ENCODE measurements at regions not wholly inside any gene's neighbourhood (a gene's known extent, or its start where the extent isn't known, plus 50 kb on each side); places are given as distances from the start of the nearest gene placed in this dataset.

DNA sequence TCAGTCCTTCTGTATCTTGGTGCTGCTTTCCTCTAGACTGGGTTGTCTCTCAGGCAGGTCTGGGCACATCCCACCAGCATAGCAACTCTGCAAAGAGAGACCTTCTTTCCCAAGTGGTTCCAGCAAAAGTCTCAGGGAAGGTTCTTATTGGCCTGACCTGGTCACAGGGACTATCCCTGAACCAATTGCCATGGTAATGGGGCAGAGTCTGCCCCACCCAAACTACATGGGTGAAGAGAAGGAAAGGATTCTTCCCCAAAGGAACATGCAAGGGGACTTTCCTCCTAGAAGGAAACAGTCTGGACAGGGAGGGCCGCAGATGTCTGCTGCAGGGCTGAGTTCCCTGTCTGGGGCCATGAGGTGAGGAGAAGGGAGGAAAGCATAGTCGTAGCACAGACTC lies 122.2 kb upstream of the NCOR2 start:
- ATAC-seq = no peak
- TF ChIP-seq SNAI2 (CRISPR knock-in tag; IDR thresholded peaks at IDR 0.05) (no peak), ISL1 (CRISPR knock-in tag; IDR thresholded peaks at IDR 0.05) (no peak), ESRRG (CRISPR knock-in tag; IDR thresholded peaks at IDR 0.05) (no peak), ARNTL (CRISPR knock-in tag; IDR thresholded peaks at IDR 0.05; ENCODE audit: borderline replicate concordance, low read depth) (no peak), ZNF565 (CRISPR knock-in tag; conservative IDR thresholded peaks at IDR 0.05; ENCODE audit: low read depth) (no peak), TSHZ2 (CRISPR knock-in tag; IDR thresholded peaks at IDR 0.05) (no peak), PPARA (CRISPR knock-in tag; IDR thresholded peaks at IDR 0.05; ENCODE audit: borderline replicate concordance) (no peak), ZFP3 (CRISPR knock-in tag; IDR thresholded peaks at IDR 0.05) (no peak), POU6F1 (CRISPR knock-in tag; IDR thresholded peaks at IDR 0.05; ENCODE audit: borderline replicate concordance, low read depth) (no peak), CSDC2 (CRISPR knock-in tag; IDR thresholded peaks at IDR 0.05) (no peak), OSR1 (CRISPR knock-in tag; IDR thresholded peaks at IDR 0.05) (no peak), GLIS3 (CRISPR knock-in tag; IDR thresholded peaks at IDR 0.05) (no peak), ZFP30 (CRISPR knock-in tag; IDR thresholded peaks at IDR 0.05) (no peak), ZNF8 (CRISPR knock-in tag; IDR thresholded peaks at IDR 0.05) (no peak), CSRNP3 (CRISPR knock-in tag; IDR thresholded peaks at IDR 0.05) (no peak), TOX (CRISPR knock-in tag; IDR thresholded peaks at IDR 0.05; ENCODE audit: borderline replicate concordance) (no peak)
- TF ChIP-seq, protein P1, sequence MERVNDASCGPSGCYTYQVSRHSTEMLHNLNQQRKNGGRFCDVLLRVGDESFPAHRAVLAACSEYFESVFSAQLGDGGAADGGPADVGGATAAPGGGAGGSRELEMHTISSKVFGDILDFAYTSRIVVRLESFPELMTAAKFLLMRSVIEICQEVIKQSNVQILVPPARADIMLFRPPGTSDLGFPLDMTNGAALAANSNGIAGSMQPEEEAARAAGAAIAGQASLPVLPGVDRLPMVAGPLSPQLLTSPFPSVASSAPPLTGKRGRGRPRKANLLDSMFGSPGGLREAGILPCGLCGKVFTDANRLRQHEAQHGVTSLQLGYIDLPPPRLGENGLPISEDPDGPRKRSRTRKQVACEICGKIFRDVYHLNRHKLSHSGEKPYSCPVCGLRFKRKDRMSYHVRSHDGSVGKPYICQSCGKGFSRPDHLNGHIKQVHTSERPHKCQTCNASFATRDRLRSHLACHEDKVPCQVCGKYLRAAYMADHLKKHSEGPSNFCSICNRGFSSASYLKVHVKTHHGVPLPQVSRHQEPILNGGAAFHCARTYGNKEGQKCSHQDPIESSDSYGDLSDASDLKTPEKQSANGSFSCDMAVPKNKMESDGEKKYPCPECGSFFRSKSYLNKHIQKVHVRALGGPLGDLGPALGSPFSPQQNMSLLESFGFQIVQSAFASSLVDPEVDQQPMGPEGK (CRISPR knock-in tag; IDR thresholded peaks at IDR 0.05; ENCODE audit: borderline replicate concordance) = no peak
- TF ChIP-seq, protein P2, sequence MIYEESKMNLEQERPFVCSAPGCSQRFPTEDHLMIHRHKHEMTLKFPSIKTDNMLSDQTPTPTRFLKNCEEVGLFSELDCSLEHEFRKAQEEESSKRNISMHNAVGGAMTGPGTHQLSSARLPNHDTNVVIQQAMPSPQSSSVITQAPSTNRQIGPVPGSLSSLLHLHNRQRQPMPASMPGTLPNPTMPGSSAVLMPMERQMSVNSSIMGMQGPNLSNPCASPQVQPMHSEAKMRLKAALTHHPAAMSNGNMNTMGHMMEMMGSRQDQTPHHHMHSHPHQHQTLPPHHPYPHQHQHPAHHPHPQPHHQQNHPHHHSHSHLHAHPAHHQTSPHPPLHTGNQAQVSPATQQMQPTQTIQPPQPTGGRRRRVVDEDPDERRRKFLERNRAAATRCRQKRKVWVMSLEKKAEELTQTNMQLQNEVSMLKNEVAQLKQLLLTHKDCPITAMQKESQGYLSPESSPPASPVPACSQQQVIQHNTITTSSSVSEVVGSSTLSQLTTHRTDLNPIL (CRISPR knock-in tag; IDR thresholded peaks at IDR 0.05; ENCODE audit: low read depth) = no peak

GRCh38 chr12:124688356-124688992 lies 121.1 kb upstream of the NCOR2 start:
- TF ChIP-seq GLIS3 (CRISPR knock-in tag; IDR thresholded peaks at IDR 0.05) (no peak), TSHZ2 (CRISPR knock-in tag; IDR thresholded peaks at IDR 0.05) (no peak), ESRRG (CRISPR knock-in tag; IDR thresholded peaks at IDR 0.05) (no peak), ZC3H10 (CRISPR knock-in tag; IDR thresholded peaks at IDR 0.05) (no peak)
- ATAC-seq = no peak

Measured in SK-N-SH treated with all-trans-retinoic acid at 6 μM for 48 hours (cell line).